ENCODE measurements at regions not wholly inside any gene's neighbourhood (a gene's known extent, or its start where the extent isn't known, plus 50 kb on each side); places are given as distances from the start of the nearest gene placed in this dataset.
"Not testable (repeated sequence)": the region's sequence is repeated elsewhere in the genome, so short reads cannot be mapped to it uniquely, and the experiment has no call there.

DNA sequence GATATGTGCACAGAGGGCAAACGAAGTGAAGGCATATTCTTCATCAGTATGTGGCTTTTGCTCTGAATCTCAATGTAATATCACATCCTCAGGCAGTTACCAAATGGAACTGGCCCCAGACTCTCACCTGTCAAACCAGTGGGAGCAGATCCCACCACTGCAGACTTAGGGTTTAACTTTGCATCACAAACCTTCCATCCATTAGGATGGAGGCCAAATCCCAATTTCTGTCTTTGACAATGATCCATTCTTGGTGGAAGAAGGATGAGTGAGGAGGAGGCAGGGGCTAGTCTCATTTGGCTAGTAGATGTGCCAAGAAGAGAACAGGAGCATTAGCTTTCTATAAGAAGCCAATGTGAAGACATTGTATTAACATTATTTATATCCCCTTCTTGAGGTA lies 413.5 kb upstream of the SPRY2 start:
- peak; percentile 26 for DNase-seq

DNA sequence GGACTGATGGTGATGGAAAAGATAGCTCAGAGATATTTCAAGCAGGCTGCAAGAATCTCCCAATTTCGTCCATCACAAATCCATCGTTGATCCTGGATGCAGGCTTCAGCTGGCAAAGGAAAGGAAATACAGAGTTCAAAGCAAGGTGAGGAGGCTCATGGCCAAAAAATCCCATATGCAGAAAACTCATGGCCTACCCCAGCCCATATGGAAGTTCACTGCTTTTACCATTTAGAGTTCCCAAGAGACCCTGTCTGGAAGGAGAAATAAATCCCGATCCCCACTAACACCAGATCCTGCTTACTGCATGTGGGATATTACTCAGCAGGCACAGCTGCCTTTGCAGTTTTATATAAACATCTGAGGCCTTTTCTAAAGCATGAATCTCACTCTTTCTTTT lies 412.9 kb upstream of the SPRY2 start:
- DNase-seq, result peak; percentile 72

DNA sequence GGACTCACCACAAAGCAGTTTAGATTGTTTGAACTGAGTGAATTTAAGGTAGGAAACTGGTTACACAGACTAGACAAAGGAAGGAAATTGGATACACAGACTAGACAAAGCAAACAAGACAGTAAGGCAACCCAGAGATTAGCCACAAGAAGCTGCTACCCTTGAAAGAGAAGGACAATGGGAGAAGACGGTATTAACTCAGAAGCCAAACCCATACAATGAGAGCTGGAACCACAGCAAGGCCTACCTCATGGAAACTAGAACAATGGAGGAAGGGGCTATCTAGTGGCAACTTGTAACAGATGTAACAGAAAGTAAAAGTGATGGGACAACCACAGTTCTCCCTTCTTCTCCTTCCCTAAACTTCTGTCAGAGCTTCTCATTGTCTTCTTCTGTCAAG lies 410.9 kb upstream of the SPRY2 start:
- no peak for DNase-seq

DNA sequence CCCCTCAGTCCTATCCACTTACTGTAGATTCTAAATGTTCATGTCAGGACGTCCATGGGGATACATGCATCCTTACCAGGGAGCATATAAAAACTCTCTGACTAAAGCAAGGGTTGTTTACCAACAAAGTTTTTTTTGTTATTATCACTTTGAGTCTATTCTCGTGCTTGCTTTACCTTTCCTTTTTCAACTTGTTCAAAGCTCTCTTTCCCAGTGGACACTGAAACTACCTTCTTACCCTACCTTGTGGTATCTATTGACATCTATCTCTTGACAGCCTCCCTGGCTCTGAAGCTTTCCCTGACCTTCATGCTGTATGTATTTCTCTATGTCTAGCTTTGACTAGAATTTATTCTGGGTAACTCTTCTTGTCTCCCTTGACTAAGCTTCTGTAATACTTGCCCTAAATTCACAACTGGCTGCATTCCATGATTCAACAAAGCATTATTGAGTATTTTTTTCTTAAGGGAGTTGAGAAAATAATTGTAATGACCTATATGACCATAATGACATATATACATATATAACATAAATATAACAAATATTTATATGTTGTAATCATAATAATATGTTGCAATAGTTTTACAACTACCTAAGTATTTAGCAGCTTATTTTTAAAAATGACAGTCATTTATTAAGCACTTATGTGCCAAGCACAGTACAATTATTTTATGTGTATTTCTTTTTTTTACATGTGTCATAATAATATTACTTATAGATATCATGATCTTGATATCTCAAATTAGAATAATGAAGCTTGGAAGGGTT lies 403.4 kb upstream of the SPRY2 start:
- no peak for DNase-seq

DNA sequence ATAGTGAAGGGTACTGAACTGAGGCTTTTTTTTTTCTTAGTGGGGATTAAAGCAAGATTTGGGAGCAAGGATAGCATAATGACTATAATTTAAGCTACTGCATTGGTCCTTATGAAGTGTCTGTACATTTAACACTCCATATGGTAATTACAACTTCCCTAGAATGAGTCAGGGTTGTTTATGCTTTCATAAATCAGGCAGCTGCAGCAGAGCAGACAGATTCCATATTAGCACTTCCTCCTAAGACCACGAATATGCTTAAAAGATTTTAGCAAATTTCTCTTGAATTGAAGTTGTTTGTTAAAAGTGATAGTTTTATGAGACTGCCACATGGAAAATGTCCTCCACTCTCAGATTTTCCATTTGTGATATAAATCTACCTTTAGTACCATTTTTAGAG lies 401.1 kb upstream of the SPRY2 start:
- no peak for DNase-seq

DNA sequence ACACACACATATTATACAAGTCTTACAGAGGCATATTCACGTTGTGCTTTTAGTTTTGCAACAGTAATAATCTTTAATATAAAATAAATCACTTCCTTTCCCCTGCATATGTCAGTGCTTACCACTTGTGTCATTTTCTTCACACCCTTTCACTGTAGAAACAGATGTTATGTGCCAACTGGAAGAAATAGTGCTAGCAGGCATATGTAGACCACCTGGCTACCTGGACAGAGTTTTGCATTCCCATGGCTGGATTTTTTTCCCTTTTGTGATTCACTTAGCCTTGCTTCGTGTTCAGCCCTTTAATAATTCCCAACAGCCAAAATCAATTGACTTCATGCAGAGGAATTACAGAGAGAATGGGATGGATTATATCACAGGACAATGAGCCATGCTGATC lies 399.1 kb upstream of the SPRY2 start:
- DNase-seq, result no peak

DNA sequence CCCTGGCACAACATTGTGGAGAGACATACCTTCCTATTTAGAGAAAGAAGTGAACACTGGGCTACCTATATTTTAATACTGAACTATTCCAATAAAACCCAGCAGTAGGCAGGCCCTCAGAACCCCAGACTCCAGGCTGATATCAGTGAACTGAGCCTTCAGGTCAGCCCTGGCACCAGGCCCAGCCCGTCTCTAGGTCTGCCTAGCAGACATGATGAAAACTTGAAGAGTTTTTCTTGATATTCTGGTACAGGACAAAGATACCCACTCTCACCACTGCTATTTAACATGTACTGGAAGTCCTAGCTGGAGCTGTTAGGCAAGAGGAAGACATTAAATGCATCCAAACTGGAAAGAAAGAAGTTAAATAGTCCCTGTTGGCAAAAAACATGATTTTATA lies 396.6 kb upstream of the SPRY2 start:
- no peak for DNase-seq

DNA sequence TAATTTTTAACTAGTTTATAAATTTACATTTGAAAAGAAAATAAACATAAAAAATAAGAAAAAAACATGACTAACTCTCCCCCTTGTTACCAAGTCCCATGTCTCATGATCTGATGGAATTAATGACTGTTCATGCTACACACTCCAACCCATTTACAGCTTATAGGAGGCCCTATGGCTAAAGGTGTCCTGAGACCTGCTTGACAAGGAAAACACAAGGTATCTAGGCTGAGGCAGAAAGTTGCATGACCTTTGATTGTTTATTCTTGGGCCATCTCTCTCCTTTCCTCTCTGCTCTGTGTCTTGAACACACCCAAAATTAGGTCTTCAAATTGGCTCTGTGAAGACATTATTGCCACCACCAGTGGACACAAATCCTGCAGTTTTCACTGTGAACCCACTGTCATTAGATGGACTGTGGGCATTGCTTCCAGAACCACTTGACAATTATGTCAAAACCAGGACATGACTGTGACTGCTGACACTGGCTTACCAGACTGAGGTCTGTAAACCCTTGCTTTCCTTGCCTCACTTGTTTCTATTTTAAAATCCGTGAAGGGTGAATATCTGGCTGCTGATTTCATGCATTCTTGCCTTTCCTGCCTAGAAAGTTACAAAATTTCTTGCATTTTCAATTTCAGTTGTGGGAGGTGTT lies 386.5 kb upstream of the SPRY2 start:
- DNase-seq, result no peak

DNA sequence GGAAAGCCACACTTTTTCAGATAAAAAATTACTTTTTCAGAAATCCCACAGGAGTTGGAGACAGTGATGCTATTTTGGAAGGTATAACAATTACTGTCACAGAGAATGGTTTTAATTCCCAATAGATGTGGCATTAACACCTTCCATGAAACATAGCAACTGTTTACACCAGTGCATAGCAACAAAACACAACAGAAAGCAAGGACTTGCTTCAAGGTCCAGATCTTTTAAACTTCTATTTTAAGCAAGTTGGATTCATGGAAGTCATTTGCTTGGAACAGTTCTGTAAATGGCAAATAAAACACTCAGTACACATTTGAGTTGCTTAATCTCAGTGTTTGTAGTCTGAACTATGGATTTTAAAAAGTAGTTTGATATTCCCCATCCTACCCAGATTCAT lies 385.9 kb upstream of the SPRY2 start:
- peak; percentile 24 for DNase-seq

DNA sequence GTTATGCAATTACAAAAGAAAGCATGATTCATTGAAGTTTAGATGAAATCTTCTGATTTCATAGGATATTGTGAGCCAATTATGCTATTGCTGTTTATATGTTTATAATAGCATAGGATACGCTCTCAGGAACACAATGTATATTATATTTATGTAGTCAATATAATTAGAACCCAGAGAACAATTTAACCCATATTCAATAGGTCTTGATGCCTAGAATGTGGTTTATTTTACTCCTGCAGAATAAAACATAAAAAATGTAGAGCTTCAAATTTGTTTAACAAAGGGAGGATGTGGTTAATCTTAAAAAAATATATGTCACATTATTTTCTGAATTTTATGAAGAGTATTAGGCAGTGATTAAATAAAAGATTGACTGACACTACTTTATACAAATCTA lies 380.8 kb upstream of the SPRY2 start:
- DNase-seq, result no peak

DNA sequence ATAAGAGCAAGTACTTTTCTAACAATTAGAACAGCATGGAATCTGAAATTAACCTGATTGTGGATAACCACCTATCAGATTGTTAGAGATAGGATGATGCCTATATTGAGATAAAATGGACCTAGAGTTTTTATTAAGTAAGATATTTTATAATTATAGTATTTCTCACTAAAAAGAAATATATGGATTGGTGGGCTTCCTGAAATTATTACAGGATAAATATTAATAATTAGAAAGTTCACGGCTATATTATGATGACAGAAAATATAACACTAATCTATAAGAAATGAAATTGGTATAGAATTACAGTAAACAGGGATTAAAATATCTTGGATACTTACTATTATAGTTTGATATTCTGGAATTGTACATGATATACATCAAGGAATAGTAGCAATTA lies 378.0 kb upstream of the SPRY2 start:
- no peak for DNase-seq

DNA sequence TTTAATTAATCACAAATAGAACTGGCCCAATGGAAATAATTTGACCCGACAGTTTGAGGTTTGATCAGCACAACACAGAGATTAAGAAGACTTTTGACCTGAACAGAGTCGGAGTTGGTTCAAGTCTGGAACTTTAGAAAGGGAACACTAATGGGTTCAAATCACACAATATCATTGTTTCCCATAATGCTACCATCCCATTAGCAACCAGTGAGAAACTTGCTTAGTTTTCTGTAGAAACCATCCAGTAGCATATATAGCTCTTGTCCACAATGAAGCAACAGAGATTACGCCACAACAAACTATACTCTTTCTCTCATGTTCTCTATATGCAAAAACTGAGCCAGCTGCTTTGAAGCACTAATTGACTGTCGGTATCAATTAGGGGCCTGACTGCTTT lies 376.9 kb upstream of the SPRY2 start:
- DNase-seq, result no peak

DNA sequence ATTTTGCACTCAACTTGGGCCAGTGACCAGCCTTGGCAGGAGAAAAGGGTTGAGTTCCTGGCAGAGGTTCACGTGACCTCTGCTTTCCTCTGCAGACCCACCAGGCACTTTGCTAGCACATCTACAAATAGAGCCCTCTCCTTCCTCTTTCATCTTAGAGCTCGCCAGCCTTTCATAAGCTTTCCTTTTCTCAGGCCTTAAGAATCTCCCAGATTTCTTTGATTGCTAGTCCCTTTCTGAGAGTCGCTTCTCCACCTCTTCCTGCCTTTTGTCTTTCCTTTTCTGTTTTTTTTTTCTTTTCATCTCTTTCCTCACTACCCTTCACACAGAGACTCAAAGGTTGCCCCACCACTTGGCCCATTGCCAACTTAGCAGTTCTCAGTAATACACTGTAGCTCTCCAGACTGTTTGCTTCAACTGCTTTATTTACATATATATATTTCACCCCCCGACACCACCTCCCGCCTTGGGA lies 375.7 kb upstream of the SPRY2 start:
- no peak for DNase-seq

DNA sequence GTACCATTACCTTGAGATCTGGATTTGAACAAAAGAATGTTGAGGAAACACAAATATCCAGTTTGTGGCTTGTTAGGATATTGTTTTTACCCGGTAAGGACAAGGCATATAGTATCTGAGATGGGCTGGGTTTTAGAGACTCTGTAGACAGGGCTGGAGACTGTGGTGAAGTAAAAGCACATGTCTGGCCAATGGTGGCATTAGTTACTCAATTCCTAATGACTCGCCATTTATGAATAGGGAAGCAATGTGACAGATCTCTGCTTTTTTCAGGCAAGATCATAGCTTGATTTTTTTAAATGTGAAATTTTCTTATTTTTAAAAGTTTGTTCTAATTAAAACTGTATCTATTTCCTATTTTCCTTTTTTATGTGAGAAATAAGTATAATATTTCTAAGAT lies 371.1 kb upstream of the SPRY2 start:
- DNase-seq, result no peak

DNA sequence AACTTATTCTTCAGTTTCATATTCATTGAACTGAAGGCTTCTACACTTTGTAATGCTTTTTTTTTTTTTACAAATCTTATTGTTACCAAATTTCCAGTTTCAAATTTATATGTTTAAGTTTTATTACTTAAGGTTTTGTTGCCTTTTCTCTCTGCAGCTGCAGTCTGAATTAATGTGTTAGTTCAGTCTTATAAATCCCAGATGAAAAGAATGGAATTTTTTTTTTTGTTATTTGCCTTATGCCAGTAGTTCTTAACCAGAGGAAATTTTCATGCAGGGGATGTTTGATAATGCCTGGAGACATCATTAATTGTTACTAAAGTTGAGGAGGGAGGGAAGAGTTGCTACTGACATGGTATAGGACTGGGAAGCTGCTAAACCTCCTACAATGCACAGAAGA lies 367.9 kb upstream of the SPRY2 start:
- no peak for DNase-seq

DNA sequence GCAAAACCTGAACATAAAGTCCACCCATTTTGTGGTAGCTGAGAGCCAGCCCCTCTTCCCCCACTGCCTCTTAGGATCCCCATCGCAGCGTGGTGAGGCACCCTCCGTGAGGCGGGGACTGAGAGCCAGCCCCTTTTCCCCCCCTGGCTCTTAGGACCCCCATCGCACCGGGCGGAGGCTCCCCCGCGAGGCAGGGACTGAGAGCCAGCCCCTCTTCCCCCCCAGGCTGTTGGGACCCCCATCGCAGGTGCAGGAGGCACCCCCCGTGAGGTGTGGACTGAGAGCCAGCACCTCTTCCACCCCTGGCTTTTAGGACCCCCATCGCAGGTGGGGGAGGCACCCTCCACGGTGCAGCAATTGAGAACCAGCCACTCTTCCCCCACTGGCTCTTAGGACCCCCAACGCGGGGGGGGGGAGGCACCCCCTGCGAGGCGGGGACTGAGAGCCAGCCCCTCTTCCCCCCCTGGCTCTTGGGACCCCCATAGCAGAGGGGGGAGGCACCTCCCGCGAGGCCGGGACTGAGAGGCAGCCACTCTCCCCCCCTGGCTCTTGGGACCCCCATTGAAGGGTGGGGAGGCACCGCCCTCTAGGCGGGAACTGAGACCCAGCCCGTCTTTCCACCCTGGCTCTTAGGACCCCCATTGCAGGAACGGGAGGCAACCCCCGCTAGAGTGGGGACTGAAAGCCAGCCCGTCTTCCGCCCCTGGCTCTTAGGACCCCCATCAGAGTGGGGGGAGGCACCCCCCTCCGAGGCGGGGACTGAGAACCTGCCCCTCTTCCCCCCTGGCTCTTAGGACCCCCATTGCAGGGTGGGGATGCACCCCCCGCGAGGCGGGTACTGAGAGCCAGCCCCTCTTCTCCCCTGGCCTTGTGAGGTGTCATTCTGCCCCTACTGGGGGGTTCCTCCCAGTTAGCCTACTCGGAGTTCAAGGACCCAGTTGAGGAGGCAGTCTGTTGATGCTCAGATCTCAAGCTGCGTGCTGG lies 366.4 kb upstream of the SPRY2 start:
- no peak for DNase-seq

DNA sequence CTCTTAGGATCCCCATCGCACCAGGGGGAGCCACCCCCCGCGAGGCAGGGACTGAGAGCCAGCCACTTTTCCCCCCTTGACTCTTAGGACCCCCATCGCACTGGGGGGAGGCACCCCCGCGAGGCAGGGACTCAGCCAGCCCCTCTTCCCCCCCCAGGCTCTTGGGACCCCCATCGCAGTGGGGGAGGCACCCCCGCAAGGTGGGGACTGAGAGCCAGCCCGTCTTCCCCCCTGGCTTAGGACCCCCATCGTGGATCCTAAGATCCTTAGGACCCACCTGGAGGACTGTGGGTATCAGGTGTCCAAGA lies 365.2 kb upstream of the SPRY2 start:
- no peak for DNase-seq

DNA sequence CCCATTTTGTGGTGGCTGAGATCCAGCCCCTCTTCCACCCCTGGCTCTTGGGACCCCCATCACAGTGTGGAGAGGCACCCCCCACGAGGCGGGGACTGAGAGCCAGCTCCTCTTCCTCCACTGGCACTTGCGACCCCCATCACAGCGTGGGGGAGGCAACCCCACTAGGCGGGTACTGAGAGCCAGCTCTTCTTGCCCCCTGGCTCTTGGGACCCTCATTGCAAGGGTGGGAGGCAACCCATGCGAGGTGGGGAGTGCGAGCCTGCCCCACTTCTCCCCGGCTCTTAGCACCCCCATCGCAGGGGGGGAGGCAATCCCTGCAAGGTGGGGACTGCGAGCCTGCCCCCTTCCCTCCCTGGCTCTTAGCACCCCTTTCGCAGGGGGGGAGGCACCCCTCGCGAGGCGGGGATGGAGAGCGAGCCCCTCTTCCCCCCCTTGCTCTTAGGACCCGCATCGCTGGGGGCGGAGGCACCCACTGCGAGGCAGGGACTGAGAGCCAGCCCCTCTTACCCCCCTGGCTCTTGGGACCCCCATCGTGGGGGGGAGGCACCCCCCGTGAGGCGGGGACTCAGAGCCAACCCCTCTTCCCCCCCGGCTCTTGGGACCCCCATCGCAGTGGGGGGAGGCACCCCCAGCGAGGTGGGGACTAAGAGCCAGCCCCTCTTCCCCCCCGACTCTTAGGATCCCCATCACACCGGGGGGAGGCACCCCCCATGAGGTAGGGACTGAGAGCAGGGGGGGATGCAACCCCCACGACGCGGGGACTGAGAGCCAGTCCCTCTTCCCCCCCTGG lies 364.6 kb upstream of the SPRY2 start:
- DNase-seq, result no peak

DNA sequence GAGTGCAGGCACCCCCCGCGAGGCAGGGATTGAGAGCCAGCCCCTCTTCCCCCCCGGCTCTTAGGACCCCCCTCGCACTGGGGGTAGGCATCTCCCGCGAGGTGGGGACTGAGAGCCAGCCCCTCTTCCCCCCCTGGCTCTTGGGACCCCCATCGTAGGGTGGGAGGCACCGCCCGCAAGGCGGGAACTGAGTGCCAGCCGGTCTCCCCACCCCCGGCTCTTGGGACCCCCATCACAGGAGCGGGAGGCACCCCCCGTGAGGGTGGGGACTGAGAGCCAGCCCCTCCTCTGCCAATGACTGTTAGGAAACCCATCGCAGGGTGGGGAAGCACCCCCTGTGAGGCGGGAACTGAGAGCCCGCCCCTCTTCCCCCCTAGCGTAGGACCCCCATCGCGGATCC lies 363.4 kb upstream of the SPRY2 start:
- no peak for DNase-seq

DNA sequence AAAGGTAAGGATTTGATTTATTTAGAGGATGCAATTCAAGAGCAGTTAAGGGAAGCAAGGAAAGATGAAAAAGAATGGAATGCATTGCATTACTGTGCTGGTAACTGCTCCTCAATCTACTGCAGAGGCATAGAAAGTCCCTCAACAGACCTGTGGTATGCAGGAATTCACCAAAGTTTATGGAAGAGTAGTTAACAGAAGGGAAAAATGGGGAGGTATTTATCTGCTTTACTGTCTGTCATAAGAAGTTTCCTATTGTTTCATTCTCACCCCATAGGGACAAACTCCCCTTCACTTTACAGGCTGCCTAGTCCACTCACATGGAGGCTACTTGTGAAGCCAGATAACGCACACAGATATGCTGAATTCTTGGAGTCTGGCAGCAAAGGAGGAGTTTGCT lies 354.9 kb upstream of the SPRY2 start:
- DNase-seq, result no peak

DNA sequence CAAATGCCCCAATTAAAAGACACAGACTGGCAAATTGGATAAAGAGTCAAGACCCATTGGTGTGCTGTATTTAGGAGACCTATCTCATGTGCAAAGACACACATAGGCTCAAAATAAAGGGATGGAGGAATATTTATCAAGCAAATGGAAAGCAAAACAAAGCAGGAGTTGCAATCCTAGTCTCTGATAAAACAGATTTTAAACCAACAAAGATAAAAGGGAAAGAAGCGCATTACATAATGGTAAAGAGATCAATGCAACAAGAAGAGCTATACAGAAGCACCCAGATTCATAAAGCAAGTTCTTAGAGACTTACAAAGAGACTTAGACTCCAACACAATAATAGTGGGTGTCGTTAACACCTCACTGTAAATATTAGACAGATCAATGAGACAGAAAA lies 350.9 kb upstream of the SPRY2 start:
- DNase-seq, result not testable (repeated sequence)

DNA sequence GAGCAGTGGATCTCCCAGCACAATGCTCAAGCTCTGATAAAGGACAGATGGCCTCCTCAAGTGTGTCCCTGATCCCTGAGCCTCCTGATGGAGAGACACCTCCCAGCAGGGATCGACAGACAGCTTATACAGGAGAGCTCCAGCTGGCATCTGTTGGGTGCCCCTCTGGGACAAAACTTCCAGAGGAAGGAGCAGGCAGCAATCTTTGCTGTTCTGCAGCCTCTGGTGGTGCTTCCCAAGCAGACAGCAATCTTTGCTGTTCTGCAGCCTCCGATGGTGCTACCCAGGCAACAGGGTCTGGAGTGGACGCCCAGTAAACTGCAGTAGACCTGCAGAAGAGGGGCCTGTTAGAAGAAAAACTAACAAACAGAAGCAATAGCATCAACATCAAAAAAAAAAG lies 349.3 kb upstream of the SPRY2 start:
- DNase-seq, result no peak

DNA sequence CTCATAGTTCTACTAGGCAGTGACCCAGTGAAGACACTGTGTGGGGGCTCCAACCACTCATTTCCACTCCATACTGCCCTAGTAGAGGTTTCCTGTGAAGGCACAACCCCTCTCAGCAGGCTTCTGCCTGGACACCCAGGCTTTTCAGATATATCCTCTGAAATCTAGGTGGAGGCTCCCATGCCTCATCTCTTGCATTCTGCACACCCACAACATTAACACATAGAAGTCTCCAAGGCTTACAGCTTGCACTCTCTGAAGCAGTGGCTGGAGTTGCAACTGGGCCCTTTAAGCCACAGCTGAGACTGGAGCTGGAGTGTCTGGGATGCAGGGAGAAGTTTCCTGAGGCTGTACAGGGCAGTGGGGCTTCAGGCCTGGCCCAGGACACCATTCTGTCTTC lies 347.7 kb upstream of the SPRY2 start:
- DNase-seq, result no peak

All from hindlimb muscle (tissue), 1 donor.